Keratinocyte (primary cell): ENCODE measurements at regions not wholly inside any gene's neighbourhood (a gene's known extent, or its start where the extent isn't known, plus 50 kb on each side); places are given as distances from the start of the nearest gene placed in this dataset.

Experiments used
- EZH2 ChIP-seq: IDR thresholded peaks from one replicate; pipeline ENCODE4 v1.6.1; 2012; ENCODE audit warnings: inconsistent platforms, mild to moderate bottlenecking, low read length, moderate library complexity
- TF ChIP-seq, protein P1 (sequence below), 3 experiments: IDR thresholded peaks in 1 of 3; conservative IDR thresholded peaks in 1 of 3; optimal IDR thresholded peaks in 1 of 3; 2 replicates in 2 of 3; 3 replicates in 1 of 3; pipeline versions ENCODE3 to v1.5.1; 2011; ENCODE audit warnings: low read length in 3 of 3, mild to moderate bottlenecking in 3 of 3, moderate library complexity in 2 of 3, control low read depth in 1 of 3, inconsistent platforms in 1 of 3; ENCODE audit not compliant: insufficient read depth in 2 of 3; ENCODE audit errors: extremely low read depth in 1 of 3

DNA sequence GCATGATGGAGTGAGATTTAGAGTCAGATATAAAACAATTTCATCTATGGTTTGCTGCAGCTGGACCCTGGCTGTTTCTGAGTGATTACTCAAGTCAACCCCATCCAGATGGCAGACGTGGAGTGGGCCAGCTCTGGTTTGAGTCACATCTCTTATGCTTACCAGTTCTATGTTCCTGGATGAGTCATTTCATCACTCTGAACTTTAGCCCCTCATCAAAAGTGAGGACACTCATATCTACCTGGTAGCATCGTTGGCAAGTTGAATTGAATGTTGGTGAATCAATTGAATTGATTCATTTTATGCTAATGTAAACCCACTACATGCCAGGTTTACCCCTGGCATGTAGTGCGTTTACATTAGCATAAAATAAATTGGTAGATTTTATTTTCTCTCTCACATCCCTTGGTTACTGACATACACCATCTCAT lies 176.4 kb downstream of the FGF18 start:
- TF ChIP-seq, protein P1, sequence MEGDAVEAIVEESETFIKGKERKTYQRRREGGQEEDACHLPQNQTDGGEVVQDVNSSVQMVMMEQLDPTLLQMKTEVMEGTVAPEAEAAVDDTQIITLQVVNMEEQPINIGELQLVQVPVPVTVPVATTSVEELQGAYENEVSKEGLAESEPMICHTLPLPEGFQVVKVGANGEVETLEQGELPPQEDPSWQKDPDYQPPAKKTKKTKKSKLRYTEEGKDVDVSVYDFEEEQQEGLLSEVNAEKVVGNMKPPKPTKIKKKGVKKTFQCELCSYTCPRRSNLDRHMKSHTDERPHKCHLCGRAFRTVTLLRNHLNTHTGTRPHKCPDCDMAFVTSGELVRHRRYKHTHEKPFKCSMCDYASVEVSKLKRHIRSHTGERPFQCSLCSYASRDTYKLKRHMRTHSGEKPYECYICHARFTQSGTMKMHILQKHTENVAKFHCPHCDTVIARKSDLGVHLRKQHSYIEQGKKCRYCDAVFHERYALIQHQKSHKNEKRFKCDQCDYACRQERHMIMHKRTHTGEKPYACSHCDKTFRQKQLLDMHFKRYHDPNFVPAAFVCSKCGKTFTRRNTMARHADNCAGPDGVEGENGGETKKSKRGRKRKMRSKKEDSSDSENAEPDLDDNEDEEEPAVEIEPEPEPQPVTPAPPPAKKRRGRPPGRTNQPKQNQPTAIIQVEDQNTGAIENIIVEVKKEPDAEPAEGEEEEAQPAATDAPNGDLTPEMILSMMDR (optimal IDR thresholded peaks at IDR 0.05 in 1 of 3, IDR thresholded peaks at IDR 0.05 in 1 of 3, conservative IDR thresholded peaks at IDR 0.05 in 1 of 3; ENCODE audit: extremely low read depth in 1 of 3, insufficient read depth in 2 of 3, low read length in 3 of 3), result no peak
- TF ChIP-seq EZH2, result no peak
